Heart left ventricle (tissue), 16 donors: ENCODE measurements at regions not wholly inside any gene's neighbourhood (a gene's known extent, or its start where the extent isn't known, plus 50 kb on each side); places are given as distances from the start of the nearest gene placed in this dataset.

Source experiments
- ATAC-seq, 4 donors: fragments of 200-7000 bp; cut with Tn5 transposase; one replicate each; pipeline ENCODE4 v1.9.1; 2020 to 2022; ENCODE audit warnings: moderate library complexity in 4 of 4, mild to moderate bottlenecking in 3 of 4, moderate number of reproducible peaks in 1 of 4
- DNase-seq, 5 donors: peaks; one replicate each; pipeline ENCODE4 v3.0.0-alpha.2; 2020
- H3K27ac ChIP-seq, 12 donors: fragments of 200-600 bp; sonication (generic) in 4 of 12; one replicate each; pipeline versions ENCODE4 v1.5.0 to v1.8.0; 2016 to 2022; ENCODE audit warnings: mild to moderate bottlenecking in 2 of 12
- H3K27me3 ChIP-seq, 9 donors: fragments of 200-600 bp; sonication (generic) in 2 of 9; one replicate each; pipeline versions ENCODE4 v1.5.1 to v1.8.0; 2016 to 2022; ENCODE audit warnings: mild to moderate bottlenecking in 3 of 9
- H3K36me3 ChIP-seq, 9 donors: fragments of 200-600 bp; sonication (generic) in 2 of 9; one replicate each; pipeline versions ENCODE4 v1.5.0 to v1.8.0; 2018 to 2022; ENCODE audit warnings: mild to moderate bottlenecking in 2 of 9
- H3K4me1 ChIP-seq, 12 donors: fragments of 200-600 bp; sonication (generic) in 4 of 12; one replicate each; pipeline versions ENCODE4 v1.5.0 to v1.8.0; 2016 to 2022; ENCODE audit warnings: mild to moderate bottlenecking in 3 of 12
- H3K4me3 ChIP-seq, 12 donors: fragments of 200-600 bp; sonication (generic) in 4 of 12; one replicate each; pipeline versions ENCODE4 v1.5.0 to v1.8.0; 2017 to 2022; ENCODE audit warnings: mild to moderate bottlenecking in 9 of 12, moderate library complexity in 4 of 12
- H3K9me3 ChIP-seq, 12 donors: fragments of 200-600 bp; sonication (generic) in 4 of 12; one replicate each; pipeline versions ENCODE4 v1.5.0 to v1.8.0; 2016 to 2022; ENCODE audit warnings: mild to moderate bottlenecking in 1 of 12
- POLR2A ChIP-seq, 2 donors: fragments of 450-650 bp; IDR thresholded peaks; one replicate each; pipeline ENCODE4 v1.6.1; 2017; ENCODE audit warnings: antibody characterized with exemption in 2 of 2, mild to moderate bottlenecking in 2 of 2, moderate library complexity in 2 of 2
- WGBS, 4 donors: extraction: QIAGEN DNeasy Blood & Tissue Kit in 2 of 4; methylation state at CpG; one replicate each; pipeline versions ENCODE4 v1.1.5 to v1.1.7; 2013 to 2018; 5-methylcytosine and 5-hydroxymethylcytosine counted together
- intact Hi-C, 10 donors: fragments of 100-400 bp; cut with DNase I; formaldehyde crosslinking; loops; one replicate each; pipeline versions ENCODE4 v1.11.1 to v1.14.2; 2022
- TF ChIP-seq, protein P1 (sequence below), 12 donors: fragments of 200-600 bp; sonication (generic) in 4 of 12; IDR thresholded peaks; one replicate each; pipeline versions ENCODE4 v1.5.0 to v1.8.0; 2018 to 2022; ENCODE audit warnings: antibody characterized with exemption in 12 of 12, mild to moderate bottlenecking in 5 of 12
- donor health status: ischemic (EF 13 %, LVEDD 7.1; RV severe dilation, severe dysfunction).
- donor health status: healthy with polysubstance abuse.
- donor health status: DM: no; HTN: yes; CAD: no.
- donor health status: DM: no; HTN: no; CAD: no.
- donor health status: ischemic (EF 25% LVEDD 6.9; RV normal size, moderate dysfunction).
- donor health status: ischemic (EF 25% LVEDD 5.7; RV mildly dilated, moderate dysfunction).
- donor health status: healthy.
- donor health status: DM: yes; HTN: yes; CAD: no.
- donor health status: ischemic (EF 35%, LVEDD 5.7; RV mildly dilated, moderate dysfunction).
- donor health status: nonischemic (EF 11% LVEDD 7.7; RV severe dilation, severe dysfunction).
- donor health status: DM: yes; HTN: yes; CAD: no.
- donor health status: PGD.
- donor health status: ischemic (EF 29% LVEDD 5.4; RV normal size, mild dysfunction).
- donor health status: nonischemic (EF 23%, LVEDD 6.1; RV moderate dilation, normal function).

- Histone ChIP-seq H3K27me3 (peaks cover 0 to 3% (median 0%) of the 10 kb centered on the region in 9 donors), H3K36me3 (no peaks in the 10 kb centered on the region), H3K9me3 (peaks cover 0 to 6% (median 0%) of the 10 kb centered on the region in 12 donors), H3K4me3 (no peak overlapping the region), H3K27ac (no peak overlapping the region), H3K4me1 (peaks cover 0 to 6% (median 0%) of the 10 kb centered on the region in 12 donors)
- intact Hi-C loops: no loop called here
- DNase-seq (no peak), ATAC-seq (no peak)
- TF ChIP-seq POLR2A (IDR thresholded peaks at IDR 0.05): no peak
- TF ChIP-seq, protein P1, sequence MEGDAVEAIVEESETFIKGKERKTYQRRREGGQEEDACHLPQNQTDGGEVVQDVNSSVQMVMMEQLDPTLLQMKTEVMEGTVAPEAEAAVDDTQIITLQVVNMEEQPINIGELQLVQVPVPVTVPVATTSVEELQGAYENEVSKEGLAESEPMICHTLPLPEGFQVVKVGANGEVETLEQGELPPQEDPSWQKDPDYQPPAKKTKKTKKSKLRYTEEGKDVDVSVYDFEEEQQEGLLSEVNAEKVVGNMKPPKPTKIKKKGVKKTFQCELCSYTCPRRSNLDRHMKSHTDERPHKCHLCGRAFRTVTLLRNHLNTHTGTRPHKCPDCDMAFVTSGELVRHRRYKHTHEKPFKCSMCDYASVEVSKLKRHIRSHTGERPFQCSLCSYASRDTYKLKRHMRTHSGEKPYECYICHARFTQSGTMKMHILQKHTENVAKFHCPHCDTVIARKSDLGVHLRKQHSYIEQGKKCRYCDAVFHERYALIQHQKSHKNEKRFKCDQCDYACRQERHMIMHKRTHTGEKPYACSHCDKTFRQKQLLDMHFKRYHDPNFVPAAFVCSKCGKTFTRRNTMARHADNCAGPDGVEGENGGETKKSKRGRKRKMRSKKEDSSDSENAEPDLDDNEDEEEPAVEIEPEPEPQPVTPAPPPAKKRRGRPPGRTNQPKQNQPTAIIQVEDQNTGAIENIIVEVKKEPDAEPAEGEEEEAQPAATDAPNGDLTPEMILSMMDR (IDR thresholded peaks at IDR 0.05): no peak
- WGBS, 4 donors: 68 to 94% (median 84%) methylated on average over 1 of the region's 1 CpG
These were observed 155.0 kb upstream of the RHOBTB1 start for GRCh38 chr10:61098966-61099365.

DNA sequence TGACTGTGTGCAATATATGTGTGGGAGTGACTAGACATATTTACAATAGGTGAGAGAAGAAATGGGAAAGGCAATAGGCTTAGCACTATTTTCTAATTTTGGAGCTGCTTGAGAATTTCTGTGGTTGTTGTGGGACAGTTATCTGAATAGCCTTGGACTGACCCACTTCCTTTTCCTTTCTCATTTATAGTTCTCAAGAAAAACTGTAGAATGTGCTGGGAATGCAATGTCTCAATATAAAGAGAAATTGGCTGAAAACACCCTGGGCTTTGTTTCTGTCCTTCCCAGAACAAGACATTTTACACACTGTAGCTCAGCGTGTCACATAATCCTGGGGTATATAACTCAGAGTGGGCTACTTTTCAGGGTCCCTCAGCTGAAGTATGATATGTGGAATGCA lies 153.0 kb upstream of the RHOBTB1 start:
- intact Hi-C loops: no loop called here
- ATAC-seq (no peak), DNase-seq (no peak)
- Histone ChIP-seq H3K36me3 (no peaks in the 10 kb centered on the region), H3K27me3 (peaks cover 0 to 3% (median 0%) of the 10 kb centered on the region in 9 donors), H3K27ac (no peak overlapping the region), H3K9me3 (peaks cover 0 to 6% (median 0%) of the 10 kb centered on the region in 12 donors), H3K4me3 (no peak overlapping the region), H3K4me1 (peaks cover 0 to 6% (median 0%) of the 10 kb centered on the region in 12 donors)
- WGBS, 4 donors: 60 to 79% (median 68%) methylated on average over 1 of the region's 1 CpG
- TF ChIP-seq POLR2A (IDR thresholded peaks at IDR 0.05): no peak
- TF ChIP-seq, protein P1 (IDR thresholded peaks at IDR 0.05): no peak

DNA sequence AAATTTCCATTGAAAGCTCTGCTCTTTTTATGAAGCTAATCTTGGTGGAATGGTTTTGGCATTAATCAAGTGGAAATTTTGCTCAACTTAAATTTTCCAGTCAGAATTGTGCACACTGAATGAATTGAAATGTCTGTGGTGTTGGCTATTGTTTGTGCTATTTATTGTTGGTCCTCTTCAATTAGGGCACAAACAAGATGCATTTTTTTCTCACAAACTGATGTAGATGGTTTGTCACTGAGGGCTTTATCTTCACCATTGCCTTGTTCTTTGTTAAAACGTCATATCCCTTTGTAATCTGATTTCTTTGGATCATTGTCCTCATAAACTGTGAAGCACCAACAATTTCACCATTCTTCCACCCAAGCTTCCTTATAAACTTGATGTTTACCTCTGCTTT lies 152.1 kb upstream of the RHOBTB1 start:
- Histone ChIP-seq H3K27ac (no peak overlapping the region), H3K4me1 (peaks cover 0 to 6% (median 0%) of the 10 kb centered on the region in 12 donors), H3K4me3 (no peak overlapping the region), H3K36me3 (no peaks in the 10 kb centered on the region), H3K9me3 (peaks cover 0 to 6% (median 0%) of the 10 kb centered on the region in 12 donors), H3K27me3 (peaks cover 0 to 3% (median 0%) of the 10 kb centered on the region in 9 donors)
- intact Hi-C loops: no loop called here
- ATAC-seq (no peak), DNase-seq (no peak)
- WGBS, 4 donors: 54 to 75% (median 60%) methylated on average over 1 of the region's 1 CpG
- TF ChIP-seq, protein P1 (IDR thresholded peaks at IDR 0.05): no peak
- no peak for TF ChIP-seq POLR2A (IDR thresholded peaks at IDR 0.05)

GRCh38 chr10:61091531-61091930 lies 147.5 kb upstream of the RHOBTB1 start:
- ATAC-seq (no peak), DNase-seq (no peak)
- Histone ChIP-seq H3K4me3 (no peak overlapping the region), H3K36me3 (no peaks in the 10 kb centered on the region), H3K27ac (no peak overlapping the region), H3K4me1 (no peaks in the 10 kb centered on the region), H3K9me3 (peaks cover 0 to 6% (median 0%) of the 10 kb centered on the region in 12 donors), H3K27me3 (peaks cover 0 to 3% (median 0%) of the 10 kb centered on the region in 9 donors)
- intact Hi-C loops: no loop called here
- WGBS, 4 donors: 87 to 100% (median 96%) methylated on average over 1 of the region's 1 CpG
- TF ChIP-seq, protein P1 (IDR thresholded peaks at IDR 0.05): no peak
- no peak for TF ChIP-seq POLR2A (IDR thresholded peaks at IDR 0.05)
